HL-60 (cell line): ENCODE measurements at regions not wholly inside any gene's neighbourhood (a gene's known extent, or its start where the extent isn't known, plus 50 kb on each side); places are given as distances from the start of the nearest gene placed in this dataset.

Experiments
- CTCF ChIP-seq: IDR thresholded peaks from one replicate; pipeline ENCODE4 v1.5.1; 2011; ENCODE audit warnings: low read length, control low read depth, inconsistent platforms; ENCODE audit not compliant: insufficient read depth
- GABPA ChIP-seq: IDR thresholded peaks from 2 replicates; pipeline ENCODE4 v1.6.1; 2012; ENCODE audit warnings: low read depth
- POLR2AphosphoS5 ChIP-seq: IDR thresholded peaks from 2 replicates; pipeline ENCODE4 v1.6.1; 2012; ENCODE audit warnings: low read depth
- REST ChIP-seq: IDR thresholded peaks from 2 replicates; pipeline ENCODE4 v1.6.1; 2012; ENCODE audit warnings: low read depth; ENCODE audit not compliant: insufficient replicate concordance
- SPI1 ChIP-seq: IDR thresholded peaks from 2 replicates; pipeline ENCODE4 v1.6.1; 2012; ENCODE audit warnings: low read depth, mild to moderate bottlenecking, borderline replicate concordance

GRCh38 chr12:88753066-88753465 lies 172.8 kb upstream of the KITLG start:
- TF ChIP-seq SPI1 (no peak), CTCF (no peak), POLR2AphosphoS5 (no peak), REST (no peak), GABPA (no peak)
